ENCODE measurements at regions not wholly inside any gene's neighbourhood (a gene's known extent, or its start where the extent isn't known, plus 50 kb on each side); places are given as distances from the start of the nearest gene placed in this dataset.

GRCh38 chr4:24675721-24676389 is 91.5 kb upstream of the DHX15 start:
- TF ChIP-seq, protein P1, sequence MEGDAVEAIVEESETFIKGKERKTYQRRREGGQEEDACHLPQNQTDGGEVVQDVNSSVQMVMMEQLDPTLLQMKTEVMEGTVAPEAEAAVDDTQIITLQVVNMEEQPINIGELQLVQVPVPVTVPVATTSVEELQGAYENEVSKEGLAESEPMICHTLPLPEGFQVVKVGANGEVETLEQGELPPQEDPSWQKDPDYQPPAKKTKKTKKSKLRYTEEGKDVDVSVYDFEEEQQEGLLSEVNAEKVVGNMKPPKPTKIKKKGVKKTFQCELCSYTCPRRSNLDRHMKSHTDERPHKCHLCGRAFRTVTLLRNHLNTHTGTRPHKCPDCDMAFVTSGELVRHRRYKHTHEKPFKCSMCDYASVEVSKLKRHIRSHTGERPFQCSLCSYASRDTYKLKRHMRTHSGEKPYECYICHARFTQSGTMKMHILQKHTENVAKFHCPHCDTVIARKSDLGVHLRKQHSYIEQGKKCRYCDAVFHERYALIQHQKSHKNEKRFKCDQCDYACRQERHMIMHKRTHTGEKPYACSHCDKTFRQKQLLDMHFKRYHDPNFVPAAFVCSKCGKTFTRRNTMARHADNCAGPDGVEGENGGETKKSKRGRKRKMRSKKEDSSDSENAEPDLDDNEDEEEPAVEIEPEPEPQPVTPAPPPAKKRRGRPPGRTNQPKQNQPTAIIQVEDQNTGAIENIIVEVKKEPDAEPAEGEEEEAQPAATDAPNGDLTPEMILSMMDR (IDR thresholded peaks at IDR 0.05) = no peak
- TF ChIP-seq POLR2AphosphoS5 (IDR thresholded peaks at IDR 0.05) (no peak), POLR2A (IDR thresholded peaks at IDR 0.05) (no peak), EP300 (IDR thresholded peaks at IDR 0.05) (no peak)
